SHP77 (cell line): ENCODE measurements at regions not wholly inside any gene's neighbourhood (a gene's known extent, or its start where the extent isn't known, plus 50 kb on each side); places are given as distances from the start of the nearest gene placed in this dataset.

Experiments used
- DNase-seq, 2 experiments: peaks; one replicate each; lab custom pipeline; 2025; lab: John Stamatoyannopoulos, UW

GRCh38 chr1:13970631-13971247 is 270.8 kb downstream of the PRDM2 start:
- no peak for DNase-seq

GRCh38 chr1:13976485-13976884 is 276.5 kb downstream of the PRDM2 start:
- no peak for DNase-seq

GRCh38 chr1:13981142-13981541 is 281.2 kb downstream of the PRDM2 start:
- DNase-seq = no peak

- no peak for DNase-seq
Measured at GRCh38 chr1:13983393-13983792, 283.4 kb downstream of the PRDM2 start.

- no peak for DNase-seq
Measured at GRCh38 chr1:13990939-13991338, 291.0 kb downstream of the PRDM2 start.

GRCh38 chr1:13992489-13993285 is 292.7 kb downstream of the PRDM2 start:
- no peak for DNase-seq

- no peak for DNase-seq
Measured at GRCh38 chr1:13994386-13994785, 294.4 kb downstream of the PRDM2 start.

GRCh38 chr1:13996334-13996733 is 296.3 kb downstream of the PRDM2 start:
- DNase-seq = no peak

GRCh38 chr1:14003552-14003951 is 303.6 kb downstream of the PRDM2 start:
- DNase-seq = no peak

GRCh38 chr1:14009582-14009981 is 309.6 kb downstream of the PRDM2 start:
- no peak for DNase-seq

- DNase-seq = no peak
Measured at GRCh38 chr1:14010476-14010875, 310.5 kb downstream of the PRDM2 start.

- DNase-seq = no peak
Measured at GRCh38 chr1:14011132-14011531, 311.1 kb downstream of the PRDM2 start.

- DNase-seq = no peak
Measured at GRCh38 chr1:14011888-14012287, 311.9 kb downstream of the PRDM2 start.

- DNase-seq = no peak
Measured at GRCh38 chr1:14014929-14015328, 314.9 kb downstream of the PRDM2 start.

- no peak for DNase-seq
Measured at GRCh38 chr1:14015917-14016316, 315.9 kb downstream of the PRDM2 start.

- DNase-seq = no peak
Measured at GRCh38 chr1:14017531-14017961, 317.6 kb downstream of the PRDM2 start.

- no peak for DNase-seq
Measured at GRCh38 chr1:14019461-14019860, 319.5 kb downstream of the PRDM2 start.

- no peak for DNase-seq
Measured at GRCh38 chr1:14020006-14020405, 320.0 kb downstream of the PRDM2 start.

- no peak for DNase-seq
Measured at GRCh38 chr1:14027099-14027498, 327.1 kb downstream of the PRDM2 start.

GRCh38 chr1:14031461-14031860 is 331.5 kb downstream of the PRDM2 start:
- no peak for DNase-seq

- DNase-seq = no peak
Measured at GRCh38 chr1:14034506-14034905, 334.5 kb downstream of the PRDM2 start.

- DNase-seq = peak; percentile 13 to 39
Measured at GRCh38 chr1:14037101-14037847, 337.3 kb downstream of the PRDM2 start.
